CD14-positive monocyte (primary cell): ENCODE measurements at regions not wholly inside any gene's neighbourhood (a gene's known extent, or its start where the extent isn't known, plus 50 kb on each side); places are given as distances from the start of the nearest gene placed in this dataset.

Experiments used
- DNase-seq, 3 donors: peaks; one replicate each; pipeline ENCODE4 v3.0.0-alpha.2; 2011 to 2022
- H2AFZ ChIP-seq: 2 replicates; pipeline ENCODE4 v1.6.0; 2012; ENCODE audit warnings: mild to moderate bottlenecking, low read depth, low read length, inconsistent platforms; ENCODE audit not compliant: insufficient read depth, poor library complexity, severe bottlenecking
- H3K27ac ChIP-seq, 2 donors: 1 replicate in 1 of 2; 2 replicates in 1 of 2; pipeline ENCODE4 v1.5.1; 2012 to 2013; ENCODE audit warnings: low read length in 2 of 2, control low read depth in 1 of 2, inconsistent platforms in 1 of 2, low read depth in 1 of 2, mild to moderate bottlenecking in 1 of 2
- H3K27me3 ChIP-seq, 2 donors: one replicate each; pipeline versions ENCODE4 v1.6.0 to v1.6.1; 2011 to 2013; ENCODE audit warnings: low read length in 2 of 2; ENCODE audit not compliant: control insufficient read depth in 2 of 2, insufficient read depth in 2 of 2
- H3K36me3 ChIP-seq, 2 donors: replicated peaks in 1 of 2; 1 replicate in 1 of 2; 2 replicates in 1 of 2; pipeline versions ENCODE4 v1.5.1 to v1.6.1; 2012 to 2013; ENCODE audit warnings: low read length in 2 of 2, control low read depth in 1 of 2, inconsistent platforms in 1 of 2, mild to moderate bottlenecking in 1 of 2; ENCODE audit not compliant: insufficient read depth in 2 of 2, control insufficient read depth in 1 of 2
- H3K4me1 ChIP-seq, 2 donors: 1 replicate in 1 of 2; 2 replicates in 1 of 2; pipeline versions ENCODE4 v1.5.1 to v1.6.1; 2012 to 2013; ENCODE audit warnings: low read length in 2 of 2, control low read depth in 1 of 2, inconsistent platforms in 1 of 2, mild to moderate bottlenecking in 1 of 2, moderate library complexity in 1 of 2; ENCODE audit not compliant: insufficient read depth in 2 of 2, control insufficient read depth in 1 of 2
- H3K4me2 ChIP-seq: replicated peaks from 2 replicates; pipeline ENCODE3; 2012; ENCODE audit warnings: low read length, moderate library complexity, mild to moderate bottlenecking; ENCODE audit not compliant: poor library complexity, severe bottlenecking; ENCODE audit errors: extremely low read depth
- H3K4me3 ChIP-seq, 3 experiments: fragments of 200-600 bp in 1 of 3; sonication (generic) in 1 of 3; replicated peaks in 1 of 3; 1 replicate in 2 of 3; 2 replicates in 1 of 3; pipeline ENCODE4 v1.5.1; 2011 to 2013; ENCODE audit warnings: low read length in 3 of 3, mild to moderate bottlenecking in 3 of 3, control low read depth in 2 of 3, low read depth in 2 of 3, inconsistent platforms in 1 of 3, moderate library complexity in 1 of 3
- H3K79me2 ChIP-seq: 2 replicates; pipeline ENCODE4 v1.6.0; 2012; ENCODE audit warnings: mild to moderate bottlenecking, control low read depth, inconsistent platforms, low read length, moderate library complexity; ENCODE audit not compliant: insufficient read depth
- H3K9ac ChIP-seq: 2 replicates; pipeline ENCODE4 v1.6.0; 2017; ENCODE audit warnings: low read length, mild to moderate bottlenecking; ENCODE audit not compliant: insufficient read depth, poor library complexity, severe bottlenecking
- H3K9me3 ChIP-seq, 2 donors: replicated peaks in 1 of 2; 1 replicate in 1 of 2; 2 replicates in 1 of 2; pipeline versions ENCODE4 v1.5.1 to v1.6.1; 2012 to 2013; ENCODE audit warnings: low read length in 2 of 2, control low read depth in 1 of 2; ENCODE audit not compliant: control insufficient read depth in 1 of 2, insufficient read depth in 1 of 2
- H4K20me1 ChIP-seq: 2 replicates; pipeline ENCODE4 v1.6.0; 2012; ENCODE audit warnings: mild to moderate bottlenecking, low read length, control low read depth, moderate library complexity; ENCODE audit not compliant: insufficient read depth
- H3K27ac Mint-ChIP-seq, 7 donors: one replicate each; pipeline ENCODE4 v1.8.0; 2020; ENCODE audit warnings: mild to moderate bottlenecking in 7 of 7, mixed read lengths in 7 of 7, moderate library complexity in 6 of 7, inconsistent platforms in 2 of 7
- H3K27me3 Mint-ChIP-seq, 3 donors: one replicate each; pipeline ENCODE4 v1.8.0; 2021 to 2022; ENCODE audit warnings: low read depth in 3 of 3, mild to moderate bottlenecking in 3 of 3, mixed read lengths in 3 of 3, moderate library complexity in 3 of 3, inconsistent platforms in 1 of 3
- H3K36me3 Mint-ChIP-seq, 2 donors: one replicate each; pipeline ENCODE4 v1.8.0; 2020; ENCODE audit warnings: mixed read lengths in 2 of 2, inconsistent platforms in 1 of 2, mild to moderate bottlenecking in 1 of 2
- H3K4me1 Mint-ChIP-seq: one replicate; pipeline ENCODE4 v1.8.0; 2020; ENCODE audit warnings: mild to moderate bottlenecking, mixed read lengths
- H3K4me3 Mint-ChIP-seq, 2 donors: one replicate each; pipeline ENCODE4 v1.8.0; 2020; ENCODE audit warnings: mild to moderate bottlenecking in 2 of 2, mixed read lengths in 2 of 2, moderate library complexity in 1 of 2
- H3K9me3 Mint-ChIP-seq, 7 donors: one replicate each; pipeline ENCODE4 v1.8.0; 2020 to 2022; ENCODE audit warnings: mixed read lengths in 7 of 7, mild to moderate bottlenecking in 6 of 7, moderate library complexity in 6 of 7, inconsistent platforms in 2 of 7
- CTCF ChIP-seq: fragments of 200-600 bp; IDR thresholded peaks from one replicate; pipeline ENCODE4 v1.8.0; 2022; ENCODE audit warnings: antibody characterized with exemption, mild to moderate bottlenecking
- WGBS: methylation state at CpG from one replicate; pipeline ENCODE4 v1.1.5; 2013; ENCODE audit warnings: missing lambda C conversion rate; ENCODE audit not compliant: insufficient coverage; 5-methylcytosine and 5-hydroxymethylcytosine counted together
- intact Hi-C, 2 donors: fragments of 100-400 bp; cut with micrococcal nuclease; formaldehyde crosslinking; loops; one replicate each; pipeline versions ENCODE4 v1.15.0 to v1.15.1; 2023

- H3K4me1 ChIP-seq = no peaks in the 10 kb centered on the region
- H3K79me2 ChIP-seq = no peaks in the 10 kb centered on the region
- 95% methylated on average over 8 of the region's 9 CpGs for WGBS
- H3K4me3 Mint-ChIP-seq = no peak overlapping the region
- no peak overlapping the region for H3K4me2 ChIP-seq
- intact Hi-C loops = no loop called here
- H3K4me3 ChIP-seq = no peak overlapping the region
- H3K27me3 ChIP-seq = no peaks in the 10 kb centered on the region
- peaks cover 0 to 3% of the 10 kb centered on the region in 2 donors for H3K9me3 ChIP-seq
- H3K27ac ChIP-seq = no peak overlapping the region
- TF ChIP-seq CTCF = no peak
- peaks cover 0 to 7% (median 7%) of the 10 kb centered on the region in 3 donors for H3K27me3 Mint-ChIP-seq
- no peaks in the 10 kb centered on the region for H3K36me3 Mint-ChIP-seq
- no peak overlapping the region for H2AFZ ChIP-seq
- H3K9me3 Mint-ChIP-seq = peaks cover 0 to 10% (median 7%) of the 10 kb centered on the region in 7 donors
- H3K9ac ChIP-seq = no peak overlapping the region
- no peaks in the 10 kb centered on the region for H3K4me1 Mint-ChIP-seq
- no peaks in the 10 kb centered on the region for H4K20me1 ChIP-seq
- no peak overlapping the region for H3K27ac Mint-ChIP-seq
- H3K36me3 ChIP-seq = no peaks in the 10 kb centered on the region
- DNase-seq = no peak
Observed at GRCh38 chr1:4056422-4056821, 156.3 kb upstream of the C1orf174 start.

GRCh38 chr1:4056989-4057388 lies 156.9 kb upstream of the C1orf174 start:
- 93% methylated on average over 4 of the region's 7 CpGs for WGBS
- no peak for TF ChIP-seq CTCF
- H4K20me1 ChIP-seq = no peaks in the 10 kb centered on the region
- no peaks in the 10 kb centered on the region for H3K4me1 Mint-ChIP-seq
- H3K9me3 Mint-ChIP-seq = peaks cover 0 to 10% (median 7%) of the 10 kb centered on the region in 7 donors
- H3K4me2 ChIP-seq = no peak overlapping the region
- no peak overlapping the region for H3K27ac ChIP-seq
- H3K36me3 Mint-ChIP-seq = no peaks in the 10 kb centered on the region
- H3K27me3 Mint-ChIP-seq = peaks cover 0 to 7% (median 5%) of the 10 kb centered on the region in 3 donors
- no peak overlapping the region for H3K27ac Mint-ChIP-seq
- no peaks in the 10 kb centered on the region for H3K36me3 ChIP-seq
- no peak for DNase-seq
- H3K4me3 Mint-ChIP-seq = no peak overlapping the region
- H3K4me3 ChIP-seq = no peak overlapping the region
- intact Hi-C loops = no loop called here
- H3K9me3 ChIP-seq = peaks cover 0 to 3% of the 10 kb centered on the region in 2 donors
- H3K27me3 ChIP-seq = no peaks in the 10 kb centered on the region
- no peaks in the 10 kb centered on the region for H3K79me2 ChIP-seq
- no peaks in the 10 kb centered on the region for H3K4me1 ChIP-seq
- no peak overlapping the region for H2AFZ ChIP-seq
- H3K9ac ChIP-seq = no peak overlapping the region
